Spleen (tissue), 11 donors: ENCODE measurements at regions not wholly inside any gene's neighbourhood (a gene's known extent, or its start where the extent isn't known, plus 50 kb on each side); places are given as distances from the start of the nearest gene placed in this dataset.

Experiments
- DNase-seq: peaks from one replicate; pipeline ENCODE4 v3.0.0-alpha.2; 2020
- H3K27ac ChIP-seq, 8 donors: fragments of 200-600 bp; sonication (generic) in 7 of 8; 1 replicate in 4 of 8; 2 replicates in 4 of 8; pipeline versions ENCODE4 v1.5.0 to v1.8.0; 2016 to 2021; ENCODE audit warnings: inconsistent platforms in 4 of 8, mild to moderate bottlenecking in 4 of 8, moderate library complexity in 1 of 8
- H3K27me3 ChIP-seq, 7 donors: fragments of 200-600 bp; sonication (generic) in 6 of 7; replicated peaks in 1 of 7; 1 replicate in 4 of 7; 2 replicates in 3 of 7; pipeline versions ENCODE4 v1.5.0 to v1.8.0; 2016 to 2021; ENCODE audit warnings: inconsistent platforms in 3 of 7, mild to moderate bottlenecking in 1 of 7
- H3K36me3 ChIP-seq, 6 donors: fragments of 200-600 bp; sonication (generic) in 5 of 6; 1 replicate in 4 of 6; 2 replicates in 2 of 6; pipeline versions ENCODE4 v1.5.0 to v1.8.0; 2016 to 2021; ENCODE audit warnings: inconsistent platforms in 2 of 6
- H3K4me1 ChIP-seq, 6 donors: fragments of 200-600 bp; sonication (generic) in 5 of 6; 1 replicate in 3 of 6; 2 replicates in 3 of 6; pipeline versions ENCODE4 v1.5.0 to v1.8.0; 2016 to 2021; ENCODE audit warnings: inconsistent platforms in 3 of 6
- H3K4me3 ChIP-seq, 8 donors: fragments of 200-600 bp; sonication (generic) in 7 of 8; 1 replicate in 4 of 8; 2 replicates in 4 of 8; pipeline versions ENCODE4 v1.5.0 to v1.8.0; 2016 to 2021; ENCODE audit warnings: inconsistent platforms in 4 of 8, mild to moderate bottlenecking in 4 of 8, moderate library complexity in 2 of 8
- H3K9me3 ChIP-seq, 8 donors: fragments of 200-600 bp; sonication (generic) in 7 of 8; 1 replicate in 4 of 8; 2 replicates in 4 of 8; pipeline versions ENCODE4 v1.5.0 to v1.8.0; 2016 to 2021; ENCODE audit warnings: inconsistent platforms in 4 of 8
- POLR2A ChIP-seq, 3 donors: fragments of 450-650 bp; IDR thresholded peaks; one replicate each; pipeline ENCODE4 v1.5.1; 2017; ENCODE audit warnings: antibody characterized with exemption in 3 of 3, mild to moderate bottlenecking in 1 of 3
- POLR2AphosphoS5 ChIP-seq, 3 donors: sonication (generic); formaldehyde crosslinking; IDR thresholded peaks; one replicate each; pipeline ENCODE4 v1.5.1; 2017; ENCODE audit warnings: antibody characterized with exemption in 3 of 3
- WGBS, 5 donors: extraction: QIAGEN DNeasy Blood & Tissue Kit in 3 of 5; methylation state at CpG; one replicate each; pipeline versions ENCODE4 v1.1.5 to v1.1.7; 2013 to 2018; 5-methylcytosine and 5-hydroxymethylcytosine counted together
- intact Hi-C: fragments of 100-400 bp; cut with DNase I; formaldehyde crosslinking; loops from one replicate; pipeline ENCODE4 v1.15.0; 2023; ENCODE audit warnings: low total_unique reads
- TF ChIP-seq, protein P1 (sequence below), 11 experiments: fragments of 200-600 bp in 7 of 11; fragments of 450-650 bp in 4 of 11; sonication (generic) in 4 of 11; IDR thresholded peaks in 8 of 11; conservative IDR thresholded peaks in 3 of 11; 1 replicate in 7 of 11; 2 replicates in 4 of 11; pipeline versions ENCODE4 v1.4.0 to v1.8.0; 2016 to 2021; ENCODE audit warnings: antibody characterized with exemption in 11 of 11, inconsistent platforms in 4 of 11, mild to moderate bottlenecking in 1 of 11
- donor health status: healthy with polysubstance abuse.
- donor health status: DM: no; HTN: no; CAD: no; lungs with moderate emphysema.
- donor health status: DM: no; HTN: no; CAD: no.
- donor health status: Bipolar disorder and iron deficiency.
- donor health status: healthy.
- donor health status: DM: no; HTN: no; CAD: no.
- donor health status: DM: yes; HTN: yes; CAD: no.

DNA sequence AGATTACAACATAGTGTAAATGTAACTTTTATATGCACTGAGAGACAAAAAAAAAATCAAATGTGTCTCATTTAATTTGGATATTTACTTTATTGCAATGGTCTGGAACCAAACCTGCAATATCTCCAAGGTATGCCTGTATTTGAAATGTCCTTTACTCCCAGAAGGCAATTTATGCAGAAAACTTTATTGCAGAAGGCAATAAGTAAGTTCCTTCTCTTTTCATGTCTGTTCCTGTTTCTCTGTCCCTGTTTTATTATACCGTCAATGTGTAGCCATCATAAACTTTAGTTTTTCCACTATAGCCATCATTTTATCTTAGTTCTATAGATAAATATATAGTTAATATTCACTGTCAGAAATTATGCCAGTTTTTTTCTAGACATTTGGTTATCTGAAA is 513.1 kb upstream of the FAM98A start:
- H3K36me3 ChIP-seq: no peaks in the 10 kb centered on the region
- DNase-seq: no peak
- intact Hi-C loops: no loop called here
- TF ChIP-seq POLR2A (IDR thresholded peaks at IDR 0.05) (no peak), POLR2AphosphoS5 (IDR thresholded peaks at IDR 0.05) (no peak)
- TF ChIP-seq, protein P1, sequence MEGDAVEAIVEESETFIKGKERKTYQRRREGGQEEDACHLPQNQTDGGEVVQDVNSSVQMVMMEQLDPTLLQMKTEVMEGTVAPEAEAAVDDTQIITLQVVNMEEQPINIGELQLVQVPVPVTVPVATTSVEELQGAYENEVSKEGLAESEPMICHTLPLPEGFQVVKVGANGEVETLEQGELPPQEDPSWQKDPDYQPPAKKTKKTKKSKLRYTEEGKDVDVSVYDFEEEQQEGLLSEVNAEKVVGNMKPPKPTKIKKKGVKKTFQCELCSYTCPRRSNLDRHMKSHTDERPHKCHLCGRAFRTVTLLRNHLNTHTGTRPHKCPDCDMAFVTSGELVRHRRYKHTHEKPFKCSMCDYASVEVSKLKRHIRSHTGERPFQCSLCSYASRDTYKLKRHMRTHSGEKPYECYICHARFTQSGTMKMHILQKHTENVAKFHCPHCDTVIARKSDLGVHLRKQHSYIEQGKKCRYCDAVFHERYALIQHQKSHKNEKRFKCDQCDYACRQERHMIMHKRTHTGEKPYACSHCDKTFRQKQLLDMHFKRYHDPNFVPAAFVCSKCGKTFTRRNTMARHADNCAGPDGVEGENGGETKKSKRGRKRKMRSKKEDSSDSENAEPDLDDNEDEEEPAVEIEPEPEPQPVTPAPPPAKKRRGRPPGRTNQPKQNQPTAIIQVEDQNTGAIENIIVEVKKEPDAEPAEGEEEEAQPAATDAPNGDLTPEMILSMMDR (IDR thresholded peaks at IDR 0.05 in 8 of 11, conservative IDR thresholded peaks at IDR 0.05 in 3 of 11): no peak
- 44 to 67% (median 52%) methylated on average over 1 of the region's 1 CpG for WGBS, 5 donors
- H3K27me3 ChIP-seq: no peaks in the 10 kb centered on the region
- no peak overlapping the region for H3K4me3 ChIP-seq
- H3K4me1 ChIP-seq: no peaks in the 10 kb centered on the region
- H3K27ac ChIP-seq: no peak overlapping the region
- no peaks in the 10 kb centered on the region for H3K9me3 ChIP-seq

DNA sequence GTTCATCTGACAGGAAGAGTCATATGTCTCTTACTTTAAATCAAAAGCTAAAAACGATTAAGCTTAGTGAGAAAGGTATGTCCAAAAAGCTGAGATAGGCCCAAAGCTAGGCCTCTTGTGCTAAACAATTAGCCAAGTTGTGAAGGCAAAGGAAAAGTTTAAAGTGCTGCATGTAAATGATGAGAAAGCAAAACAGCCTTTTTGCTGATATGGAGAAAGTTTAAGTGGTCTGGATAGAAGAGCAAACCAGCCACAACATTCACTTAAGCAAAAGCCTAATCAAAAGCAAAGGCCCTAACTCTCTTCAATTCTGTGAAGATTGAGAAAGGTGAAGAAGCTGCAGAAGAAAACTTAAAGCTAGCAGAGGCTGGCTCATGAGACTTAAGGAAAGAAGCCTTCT is 511.3 kb upstream of the FAM98A start:
- H3K27me3 ChIP-seq: no peaks in the 10 kb centered on the region
- WGBS, 5 donors: 62 to 71% (median 66%) methylated on average over 1 of the region's 1 CpG

DNA sequence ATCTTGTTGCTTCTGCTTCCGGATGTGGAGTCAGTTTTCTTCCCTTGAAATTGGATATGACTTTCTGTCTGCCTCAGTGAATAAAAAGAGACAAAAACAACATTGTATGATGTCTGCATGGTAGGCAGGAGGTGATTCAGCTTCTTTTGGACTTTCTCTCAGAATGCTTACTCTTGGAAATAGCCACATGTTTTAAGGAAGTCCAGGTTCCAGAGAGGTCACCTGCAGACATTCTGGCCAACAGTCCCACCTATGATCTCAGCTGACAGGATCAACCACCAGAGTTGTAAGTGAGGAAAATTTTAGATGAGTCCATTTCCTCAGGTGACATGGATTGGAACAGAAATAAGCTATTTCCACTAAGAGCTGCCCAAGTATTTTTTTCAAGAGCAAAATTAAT is 508.7 kb upstream of the FAM98A start:
- Histone ChIP-seq H3K4me3 (no peak overlapping the region), H3K27me3 (no peaks in the 10 kb centered on the region), H3K4me1 (no peaks in the 10 kb centered on the region), H3K27ac (no peak overlapping the region), H3K36me3 (no peaks in the 10 kb centered on the region), H3K9me3 (no peaks in the 10 kb centered on the region)
- WGBS, 5 donors: 85 to 92% (median 86%) methylated on average over 1 of the region's 1 CpG
- TF ChIP-seq POLR2A (IDR thresholded peaks at IDR 0.05): no peak
- TF ChIP-seq POLR2AphosphoS5 (IDR thresholded peaks at IDR 0.05): no peak
- TF ChIP-seq, protein P1 (IDR thresholded peaks at IDR 0.05 in 8 of 11, conservative IDR thresholded peaks at IDR 0.05 in 3 of 11): no peak
- intact Hi-C loops: no loop called here
- no peak for DNase-seq

More for the DNA sequence above, 511.3 kb upstream of the FAM98A start:
- H3K4me3 ChIP-seq: no peak overlapping the region
- H3K4me1 ChIP-seq: no peaks in the 10 kb centered on the region
- intact Hi-C loops: no loop called here
- H3K27ac ChIP-seq: no peak overlapping the region
- TF ChIP-seq POLR2A (IDR thresholded peaks at IDR 0.05) (no peak), POLR2AphosphoS5 (IDR thresholded peaks at IDR 0.05) (no peak)
- TF ChIP-seq, protein P1 (IDR thresholded peaks at IDR 0.05 in 8 of 11, conservative IDR thresholded peaks at IDR 0.05 in 3 of 11): no peak
- H3K36me3 ChIP-seq: no peaks in the 10 kb centered on the region
- H3K9me3 ChIP-seq: no peaks in the 10 kb centered on the region
- DNase-seq: no peak

- 63 to 84% (median 81%) methylated on average over 5 of the region's 5 CpGs for WGBS, 5 donors
- H3K27ac ChIP-seq: no peak overlapping the region
- H3K4me1 ChIP-seq: no peaks in the 10 kb centered on the region
- no peaks in the 10 kb centered on the region for H3K36me3 ChIP-seq
- intact Hi-C loops: no loop called here
- H3K4me3 ChIP-seq: no peak overlapping the region
- DNase-seq: no peak
- TF ChIP-seq, protein P1 (IDR thresholded peaks at IDR 0.05 in 8 of 11, conservative IDR thresholded peaks at IDR 0.05 in 3 of 11): no peak
- TF ChIP-seq POLR2AphosphoS5 (IDR thresholded peaks at IDR 0.05): no peak
- no peak for TF ChIP-seq POLR2A (IDR thresholded peaks at IDR 0.05)
- H3K9me3 ChIP-seq: no peaks in the 10 kb centered on the region
- no peaks in the 10 kb centered on the region for H3K27me3 ChIP-seq
Observed at GRCh38 chr2:34105006-34105767, 506.1 kb upstream of the FAM98A start.
